Gastrocnemius medialis (tissue), 4 donors: ENCODE measurements at regions not wholly inside any gene's neighbourhood (a gene's known extent, or its start where the extent isn't known, plus 50 kb on each side); places are given as distances from the start of the nearest gene placed in this dataset.

Experiments used
- ATAC-seq, 2 donors: fragments of 150-250 bp; one replicate each; pipeline ENCODE4 v1.9.1; 2016
- DNase-seq, 2 donors: peaks; one replicate each; pipeline ENCODE4 v3.0.0-alpha.2; 2019
- H3K27ac ChIP-seq, 4 donors: fragments of 200-600 bp; sonication (generic); 1 replicate in 1 of 4; 2 replicates in 3 of 4; pipeline ENCODE4 v1.5.1; 2016 to 2018; ENCODE audit warnings: mild to moderate bottlenecking in 2 of 4, moderate library complexity in 1 of 4
- H3K27me3 ChIP-seq, 3 donors: fragments of 200-600 bp; sonication (generic) in 2 of 3; 1 replicate in 1 of 3; 2 replicates in 2 of 3; pipeline versions ENCODE4 v1.5.1 to v1.6.0; 2016 to 2019; ENCODE audit warnings: mild to moderate bottlenecking in 1 of 3, moderate library complexity in 1 of 3
- H3K36me3 ChIP-seq, 2 donors: fragments of 200-600 bp; sonication (generic) in 1 of 2; one replicate each; pipeline ENCODE4 v1.5.1; 2017 to 2018
- H3K4me1 ChIP-seq, 2 donors: fragments of 200-600 bp; sonication (generic) in 1 of 2; one replicate each; pipeline ENCODE4 v1.5.1; 2016 to 2017; ENCODE audit warnings: mild to moderate bottlenecking in 2 of 2
- H3K4me3 ChIP-seq, 4 donors: fragments of 200-600 bp; sonication (generic) in 3 of 4; 1 replicate in 1 of 4; 2 replicates in 3 of 4; pipeline ENCODE4 v1.5.1; 2016 to 2019; ENCODE audit warnings: mild to moderate bottlenecking in 2 of 4
- H3K9me3 ChIP-seq, 3 donors: fragments of 200-600 bp; sonication (generic) in 2 of 3; 1 replicate in 1 of 3; 2 replicates in 2 of 3; pipeline ENCODE4 v1.5.1; 2016 to 2019
- CTCF ChIP-seq, 5 experiments: fragments of 450-650 bp in 3 of 5; fragments of 200-600 bp in 2 of 5; sonication (generic) in 2 of 5; IDR thresholded peaks in 4 of 5; conservative IDR thresholded peaks in 1 of 5; 1 replicate in 4 of 5; 2 replicates in 1 of 5; pipeline ENCODE4 v1.5.1; 2016 to 2019; ENCODE audit warnings: antibody characterized with exemption in 5 of 5, mild to moderate bottlenecking in 3 of 5, moderate library complexity in 3 of 5
- POLR2A ChIP-seq, 2 donors: fragments of 450-650 bp; IDR thresholded peaks; one replicate each; pipeline ENCODE4 v1.6.1; 2017; ENCODE audit warnings: antibody characterized with exemption in 2 of 2, mild to moderate bottlenecking in 2 of 2, moderate library complexity in 2 of 2
- in situ Hi-C, 4 donors: fragments of 200-750 bp; cut with MboI; loops; one replicate each; pipeline versions ENCODE4 v1.15.0 to v1.8.0; 2017; ENCODE audit warnings: low sequenced_read_pairs in 4 of 4
- intact Hi-C: fragments of 100-400 bp; cut with DNase I; formaldehyde crosslinking; loops from one replicate; pipeline ENCODE4 v1.15.1; 2023; ENCODE audit warnings: low total_unique reads

GRCh38 chr12:84793558-84794367, 118.8 kb downstream of the SLC6A15 start:
- no peak for DNase-seq
- no peaks in the 10 kb centered on the region for H3K4me1 ChIP-seq
- no peaks in the 10 kb centered on the region for H3K27me3 ChIP-seq
- ATAC-seq = no peak
- H3K9me3 ChIP-seq = no peaks in the 10 kb centered on the region
- intact Hi-C loops (no loop called here), in situ Hi-C loops (no loop called here)
- H3K36me3 ChIP-seq = no peaks in the 10 kb centered on the region
- no peak for TF ChIP-seq CTCF (IDR thresholded peaks at IDR 0.05 in 4 of 5, conservative IDR thresholded peaks at IDR 0.05 in 1 of 5)
- no peak for TF ChIP-seq POLR2A (IDR thresholded peaks at IDR 0.05)
- no peak overlapping the region for H3K27ac ChIP-seq
- H3K4me3 ChIP-seq = no peak overlapping the region

DNA sequence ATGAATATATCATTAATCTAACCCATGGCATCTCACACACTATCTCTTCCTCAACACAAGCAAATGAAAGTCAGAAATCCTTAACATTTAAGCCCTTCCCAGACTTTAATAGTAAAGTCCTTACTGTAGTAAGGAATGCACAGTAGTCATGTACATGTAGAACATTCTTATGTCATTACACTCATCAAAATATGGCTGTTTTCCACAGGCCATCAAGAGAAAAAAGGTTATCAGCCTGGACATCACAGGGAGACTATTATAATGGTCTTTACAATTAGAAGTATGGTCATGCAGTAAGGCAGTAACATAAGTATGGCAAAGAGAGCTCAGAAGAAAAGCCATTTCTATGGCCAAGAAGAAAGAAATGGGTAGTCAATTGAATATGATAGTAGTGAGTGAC, 121.2 kb downstream of the SLC6A15 start:
- intact Hi-C loops = no loop called here

DNA sequence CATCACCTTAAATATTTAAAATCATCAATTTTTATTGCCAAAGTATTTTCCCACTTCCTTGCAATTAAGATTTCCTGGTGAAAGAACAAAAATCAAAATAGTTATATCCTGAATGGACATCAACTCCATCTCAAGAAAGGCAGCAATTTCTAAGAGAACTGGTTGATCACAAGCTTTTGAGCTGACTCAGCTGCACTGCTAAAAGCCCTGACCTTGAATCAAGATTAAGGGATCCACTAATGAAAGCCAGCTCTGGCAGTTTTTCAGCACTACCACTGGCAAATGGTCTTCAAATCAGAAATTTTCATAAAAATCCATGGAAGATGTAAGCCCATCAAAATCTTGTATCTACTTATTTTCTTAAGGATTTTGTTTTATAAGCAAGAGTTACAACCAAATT, 123.4 kb downstream of the SLC6A15 start:
- intact Hi-C loops (no loop called here), in situ Hi-C loops (no loop called here)
- Histone ChIP-seq H3K9me3 (no peaks in the 10 kb centered on the region), H3K36me3 (no peaks in the 10 kb centered on the region), H3K27me3 (no peaks in the 10 kb centered on the region), H3K27ac (no peak overlapping the region), H3K4me3 (no peak overlapping the region), H3K4me1 (no peaks in the 10 kb centered on the region)
- DNase-seq = no peak
- no peak for TF ChIP-seq CTCF (IDR thresholded peaks at IDR 0.05 in 4 of 5, conservative IDR thresholded peaks at IDR 0.05 in 1 of 5)
- no peak for TF ChIP-seq POLR2A (IDR thresholded peaks at IDR 0.05)
- ATAC-seq = no peak

More for the DNA sequence above, 121.2 kb downstream of the SLC6A15 start:
- Histone ChIP-seq H3K4me3 (no peak overlapping the region), H3K27me3 (no peaks in the 10 kb centered on the region), H3K9me3 (no peaks in the 10 kb centered on the region), H3K4me1 (no peaks in the 10 kb centered on the region), H3K36me3 (no peaks in the 10 kb centered on the region), H3K27ac (no peak overlapping the region)
- no peak for TF ChIP-seq POLR2A (IDR thresholded peaks at IDR 0.05)
- no peak for TF ChIP-seq CTCF (IDR thresholded peaks at IDR 0.05 in 4 of 5, conservative IDR thresholded peaks at IDR 0.05 in 1 of 5)
- DNase-seq (no peak), ATAC-seq (no peak)
- in situ Hi-C loops = no loop called here

GRCh38 chr12:84787253-84787652, 125.3 kb downstream of the SLC6A15 start:
- Histone ChIP-seq H3K9me3 (no peaks in the 10 kb centered on the region), H3K27ac (no peak overlapping the region), H3K4me1 (no peaks in the 10 kb centered on the region), H3K36me3 (no peaks in the 10 kb centered on the region), H3K27me3 (no peaks in the 10 kb centered on the region), H3K4me3 (no peak overlapping the region)
- TF ChIP-seq CTCF (IDR thresholded peaks at IDR 0.05 in 4 of 5, conservative IDR thresholded peaks at IDR 0.05 in 1 of 5) (no peak), POLR2A (IDR thresholded peaks at IDR 0.05) (no peak)
- intact Hi-C loops = no loop called here
- no peak for DNase-seq
- ATAC-seq = no peak
- in situ Hi-C loops = no loop called here

GRCh38 chr12:84786622-84787021, 126.0 kb downstream of the SLC6A15 start:
- Histone ChIP-seq H3K4me3 (no peak overlapping the region), H3K4me1 (no peaks in the 10 kb centered on the region), H3K36me3 (no peaks in the 10 kb centered on the region), H3K27ac (no peak overlapping the region), H3K9me3 (no peaks in the 10 kb centered on the region), H3K27me3 (no peaks in the 10 kb centered on the region)
- in situ Hi-C loops = no loop called here
- no peak for DNase-seq
- TF ChIP-seq CTCF (IDR thresholded peaks at IDR 0.05 in 4 of 5, conservative IDR thresholded peaks at IDR 0.05 in 1 of 5) (no peak), POLR2A (IDR thresholded peaks at IDR 0.05) (no peak)
- intact Hi-C loops = no loop called here
- no peak for ATAC-seq
